ENCODE measurements at regions not wholly inside any gene's neighbourhood (a gene's known extent, or its start where the extent isn't known, plus 50 kb on each side); places are given as distances from the start of the nearest gene placed in this dataset.

- DNase-seq (ENCODE audit: extremely low spot score), result no peak
- ChIA-PET POLR2A (no interaction called here), CTCF (no interaction called here)
- no peak for TF ChIP-seq CTCF (IDR thresholded peaks at IDR 0.05; ENCODE audit: control extremely low read depth, extremely low read depth, low read depth, missing control alignments)
Observed at GRCh38 chrX:124820738-124821137, 474.4 kb downstream of the SH2D1A start.

GRCh38 chrX:124827258-124827845, 481.0 kb downstream of the SH2D1A start:
- no peak for DNase-seq (ENCODE audit: extremely low spot score)
- CTCF ChIA-PET, result no interaction called here
- POLR2A ChIA-PET, result no interaction called here
- TF ChIP-seq CTCF (IDR thresholded peaks at IDR 0.05; ENCODE audit: control extremely low read depth, extremely low read depth, low read depth, missing control alignments), result no peak

GRCh38 chrX:124829930-124830329, 483.6 kb downstream of the SH2D1A start:
- POLR2A ChIA-PET, result no interaction called here
- CTCF ChIA-PET, result no interaction called here
- DNase-seq (ENCODE audit: extremely low spot score), result no peak
- TF ChIP-seq CTCF (IDR thresholded peaks at IDR 0.05; ENCODE audit: control extremely low read depth, extremely low read depth, low read depth, missing control alignments), result no peak

- no peak for DNase-seq (ENCODE audit: extremely low spot score)
- no peak for TF ChIP-seq CTCF (IDR thresholded peaks at IDR 0.05; ENCODE audit: control extremely low read depth, extremely low read depth, low read depth, missing control alignments)
- POLR2A ChIA-PET, result no interaction called here
- CTCF ChIA-PET, result no interaction called here
Observed at GRCh38 chrX:124836786-124837185, 482.9 kb upstream of the TEX13C start.

- ChIA-PET POLR2A (no interaction called here), CTCF (no interaction called here)
- no peak for DNase-seq (ENCODE audit: extremely low spot score)
- TF ChIP-seq CTCF (IDR thresholded peaks at IDR 0.05; ENCODE audit: control extremely low read depth, extremely low read depth, low read depth, missing control alignments), result no peak
Observed at GRCh38 chrX:124842205-124842604, 477.5 kb upstream of the TEX13C start.

GRCh38 chrX:124860736-124861135, 458.9 kb upstream of the TEX13C start:
- ChIA-PET POLR2A (no interaction called here), CTCF (no interaction called here)
- DNase-seq (ENCODE audit: extremely low spot score), result no peak
- TF ChIP-seq CTCF (IDR thresholded peaks at IDR 0.05; ENCODE audit: control extremely low read depth, extremely low read depth, low read depth, missing control alignments), result no peak

GRCh38 chrX:124862301-124862700, 457.4 kb upstream of the TEX13C start:
- no peak for DNase-seq (ENCODE audit: extremely low spot score)
- ChIA-PET POLR2A (no interaction called here), CTCF (no interaction called here)
- no peak for TF ChIP-seq CTCF (IDR thresholded peaks at IDR 0.05; ENCODE audit: control extremely low read depth, extremely low read depth, low read depth, missing control alignments)

All from GM10248 (cell line).